ENCODE measurements at regions not wholly inside any gene's neighbourhood (a gene's known extent, or its start where the extent isn't known, plus 50 kb on each side); places are given as distances from the start of the nearest gene placed in this dataset.

DNA sequence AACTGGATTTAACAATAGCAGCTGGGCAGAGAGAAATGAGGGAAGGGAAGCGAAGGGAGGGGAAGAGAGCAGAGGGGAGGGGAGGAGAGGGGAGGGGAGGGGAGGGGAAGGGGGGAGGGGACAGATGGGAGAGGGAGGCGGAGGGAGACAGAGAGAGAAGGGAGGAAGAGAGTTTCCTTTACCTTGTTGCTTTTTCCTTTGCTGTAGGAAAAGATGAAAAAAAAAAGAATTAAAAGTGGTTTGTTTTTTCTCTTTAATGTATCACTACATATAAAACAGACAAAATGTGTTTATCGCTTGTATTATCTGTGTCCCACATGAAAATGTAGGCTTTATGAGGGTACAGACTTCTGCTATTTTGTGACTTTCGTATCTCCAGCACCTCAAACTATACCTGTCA lies 190.4 kb upstream of the KYNU start:
- ATAC-seq (ENCODE audit: low read depth) (no peak), DNase-seq (no peak)
- POLR2A ChIA-PET, result no interaction called here
- Mint-ChIP-seq H3K4me3 (no peak overlapping the region), H3K9me3 (no peaks in the 10 kb centered on the region), H3K27me3 (no peaks in the 10 kb centered on the region), H3K27ac (no peak overlapping the region), H3K4me1 (no peaks in the 10 kb centered on the region), H3K36me3 (no peaks in the 10 kb centered on the region)

DNA sequence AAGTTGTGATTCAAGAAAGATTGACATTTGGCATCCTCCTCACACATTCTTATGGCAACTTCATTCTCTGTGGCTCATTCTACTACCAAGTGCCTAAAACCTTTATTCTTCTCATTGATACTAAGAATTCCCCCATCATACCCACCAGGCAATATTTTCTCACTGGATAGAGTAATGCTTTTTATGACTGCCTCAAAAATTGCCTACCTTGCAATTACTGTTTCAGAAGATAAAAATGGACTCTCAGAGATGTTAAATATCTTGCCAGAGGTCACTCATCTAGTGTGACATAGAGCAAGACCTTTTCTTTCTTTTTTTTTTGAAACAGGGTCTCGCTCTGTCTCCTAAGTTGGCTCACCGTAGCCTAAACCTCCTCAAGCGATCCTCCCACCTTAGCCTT lies 192.8 kb upstream of the KYNU start:
- H3K27me3 Mint-ChIP-seq, result no peaks in the 10 kb centered on the region
- POLR2A ChIA-PET, result no interaction called here
- no peak for DNase-seq
- no peak overlapping the region for H3K4me3 Mint-ChIP-seq
- H3K4me1 Mint-ChIP-seq, result no peaks in the 10 kb centered on the region
- no peak for ATAC-seq (ENCODE audit: low read depth)
- H3K36me3 Mint-ChIP-seq, result no peaks in the 10 kb centered on the region
- H3K27ac Mint-ChIP-seq, result no peak overlapping the region
- no peaks in the 10 kb centered on the region for H3K9me3 Mint-ChIP-seq

DNA sequence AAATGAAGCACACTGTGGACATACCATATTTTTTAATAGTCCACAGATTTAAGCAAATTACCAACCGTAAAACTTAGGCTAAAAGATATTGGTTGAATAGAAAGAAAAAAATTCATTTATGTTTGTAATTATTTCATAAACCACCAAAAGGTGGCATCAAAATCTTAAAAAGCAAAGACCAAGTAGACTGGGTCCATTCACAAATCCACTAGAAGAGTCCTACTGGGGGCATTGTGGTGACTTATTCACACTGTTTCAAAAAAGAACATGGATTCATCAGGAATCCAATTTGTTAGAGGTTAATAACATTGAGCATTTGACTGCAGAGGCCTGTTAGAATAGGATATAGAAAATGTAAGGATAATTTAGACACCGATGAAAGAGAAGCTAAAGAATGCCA lies 194.9 kb upstream of the KYNU start:
- no peaks in the 10 kb centered on the region for H3K36me3 Mint-ChIP-seq
- no peak overlapping the region for H3K27ac Mint-ChIP-seq
- no peak overlapping the region for H3K4me3 Mint-ChIP-seq
- POLR2A ChIA-PET, result no interaction called here
- H3K4me1 Mint-ChIP-seq, result no peaks in the 10 kb centered on the region
- DNase-seq, result no peak
- ATAC-seq (ENCODE audit: low read depth), result no peak
- H3K9me3 Mint-ChIP-seq, result no peaks in the 10 kb centered on the region
- H3K27me3 Mint-ChIP-seq, result no peaks in the 10 kb centered on the region

DNA sequence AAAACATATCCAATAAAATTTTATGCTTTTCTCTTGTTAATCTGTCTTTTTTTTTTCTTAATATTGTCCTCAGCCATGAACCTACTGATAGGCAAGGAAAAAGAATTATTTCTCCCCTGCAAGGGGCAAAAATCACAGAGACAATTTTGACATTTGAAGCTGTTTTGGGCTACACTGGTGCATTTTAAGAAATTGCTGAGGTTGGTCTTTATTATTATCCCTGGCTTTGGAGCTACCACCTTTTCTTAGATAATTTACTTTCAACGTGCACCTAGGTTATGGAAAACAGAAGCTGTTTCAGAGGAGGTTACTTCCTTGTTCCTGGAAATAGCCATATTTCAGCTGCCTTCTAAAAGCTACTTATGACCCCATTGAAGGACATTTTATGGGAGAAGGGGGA lies 195.5 kb upstream of the KYNU start:
- no peaks in the 10 kb centered on the region for H3K36me3 Mint-ChIP-seq
- ATAC-seq (ENCODE audit: low read depth), result no peak
- H3K27me3 Mint-ChIP-seq, result no peaks in the 10 kb centered on the region
- POLR2A ChIA-PET, result no interaction called here
- H3K4me1 Mint-ChIP-seq, result no peaks in the 10 kb centered on the region
- no peak overlapping the region for H3K4me3 Mint-ChIP-seq
- no peak overlapping the region for H3K27ac Mint-ChIP-seq
- H3K9me3 Mint-ChIP-seq, result no peaks in the 10 kb centered on the region
- DNase-seq, result no peak

DNA sequence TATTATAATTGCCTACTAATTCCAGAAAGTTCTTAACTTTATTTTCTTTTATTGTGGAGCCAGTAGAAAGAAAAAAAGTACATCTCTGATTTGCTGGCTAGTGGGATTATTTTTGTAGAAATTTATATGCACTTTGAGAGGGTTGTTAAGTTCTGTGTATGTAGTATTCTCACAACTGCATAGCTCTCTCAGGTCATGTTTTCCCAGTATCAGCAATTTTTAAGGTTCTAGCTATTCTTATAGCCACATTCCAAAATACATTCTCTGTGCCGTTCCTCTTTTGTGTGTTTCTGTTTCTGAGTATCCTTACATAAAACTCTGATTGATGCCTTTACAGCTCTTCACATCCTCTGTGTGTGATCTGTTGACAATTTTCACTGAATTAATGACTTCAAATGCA lies 199.3 kb upstream of the KYNU start:
- no peak overlapping the region for H3K27ac Mint-ChIP-seq
- H3K36me3 Mint-ChIP-seq, result no peaks in the 10 kb centered on the region
- no peak for ATAC-seq (ENCODE audit: low read depth)
- H3K4me1 Mint-ChIP-seq, result no peaks in the 10 kb centered on the region
- no peak for DNase-seq
- no peaks in the 10 kb centered on the region for H3K27me3 Mint-ChIP-seq
- POLR2A ChIA-PET, result no interaction called here
- no peaks in the 10 kb centered on the region for H3K9me3 Mint-ChIP-seq
- no peak overlapping the region for H3K4me3 Mint-ChIP-seq

DNA sequence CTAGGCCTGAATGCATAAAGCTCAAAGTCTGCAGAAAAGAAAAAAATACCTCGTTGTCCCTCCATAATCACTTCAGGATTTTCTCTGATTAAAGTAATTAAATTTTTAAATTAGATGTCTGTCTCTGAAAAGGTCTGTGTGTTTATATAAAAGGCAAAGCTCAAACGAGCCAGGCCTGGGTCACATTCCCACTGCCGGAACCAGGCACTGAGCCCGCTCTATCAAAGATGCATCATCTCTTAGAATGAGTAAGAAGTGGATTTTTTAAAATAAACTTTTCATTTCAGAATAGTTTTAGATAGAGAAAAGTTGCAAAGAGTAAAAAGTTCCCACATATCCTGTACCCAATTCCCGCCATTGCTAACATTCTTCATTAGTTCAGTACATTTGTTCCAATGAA lies 202.1 kb upstream of the KYNU start:
- H3K9me3 Mint-ChIP-seq, result no peaks in the 10 kb centered on the region
- no peak for ATAC-seq (ENCODE audit: low read depth)
- no peaks in the 10 kb centered on the region for H3K36me3 Mint-ChIP-seq
- no peak overlapping the region for H3K4me3 Mint-ChIP-seq
- no peaks in the 10 kb centered on the region for H3K27me3 Mint-ChIP-seq
- no peaks in the 10 kb centered on the region for H3K4me1 Mint-ChIP-seq
- no peak overlapping the region for H3K27ac Mint-ChIP-seq
- POLR2A ChIA-PET, result no interaction called here
- DNase-seq, result no peak

DNA sequence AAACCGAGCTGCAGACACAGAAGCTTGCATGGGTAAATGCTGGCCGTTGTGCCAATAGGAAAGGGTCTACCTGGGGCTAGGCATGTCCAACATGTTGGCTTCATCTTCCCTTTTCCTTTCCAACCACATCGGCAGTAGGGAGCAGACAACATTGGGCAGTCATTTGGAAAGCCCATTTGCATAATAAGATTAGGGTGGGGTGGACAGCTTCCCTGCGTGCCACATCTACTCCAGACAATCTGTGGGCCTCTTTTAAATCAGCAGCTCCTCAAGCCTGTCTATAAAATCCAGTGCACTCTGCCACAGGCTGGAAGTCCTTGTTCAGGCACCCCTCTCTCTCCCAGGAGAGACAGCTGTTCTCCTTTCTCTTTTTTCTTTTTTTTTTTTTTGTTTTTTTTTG lies 203.6 kb upstream of the KYNU start:
- H3K9me3 Mint-ChIP-seq, result no peaks in the 10 kb centered on the region
- ATAC-seq (ENCODE audit: low read depth), result no peak
- H3K4me3 Mint-ChIP-seq, result no peak overlapping the region
- no peaks in the 10 kb centered on the region for H3K4me1 Mint-ChIP-seq
- DNase-seq, result no peak
- POLR2A ChIA-PET, result no interaction called here
- H3K27me3 Mint-ChIP-seq, result no peaks in the 10 kb centered on the region
- H3K27ac Mint-ChIP-seq, result no peak overlapping the region
- no peaks in the 10 kb centered on the region for H3K36me3 Mint-ChIP-seq

DNA sequence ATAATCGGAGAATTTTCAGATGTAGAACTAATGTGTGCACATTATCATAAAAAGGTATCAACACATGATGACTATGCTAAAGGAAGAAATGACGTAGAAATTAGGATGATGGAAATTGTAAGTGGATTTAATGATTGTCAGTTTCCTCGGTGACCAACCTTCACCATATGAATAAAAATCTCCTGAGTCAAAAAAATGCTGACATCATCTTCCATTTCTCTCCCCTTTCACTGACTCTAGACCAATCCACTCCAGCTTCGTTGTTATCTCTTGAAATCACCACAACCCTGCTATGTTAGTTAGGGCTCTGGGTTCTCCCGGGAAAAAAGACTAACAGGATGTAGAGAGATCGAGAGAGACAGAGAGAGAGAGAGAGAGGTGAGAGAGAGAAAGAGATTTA lies 204.8 kb upstream of the KYNU start:
- no peak for DNase-seq
- H3K27ac Mint-ChIP-seq, result no peak overlapping the region
- H3K9me3 Mint-ChIP-seq, result no peaks in the 10 kb centered on the region
- H3K4me3 Mint-ChIP-seq, result no peak overlapping the region
- no peaks in the 10 kb centered on the region for H3K36me3 Mint-ChIP-seq
- H3K4me1 Mint-ChIP-seq, result no peaks in the 10 kb centered on the region
- POLR2A ChIA-PET, result no interaction called here
- ATAC-seq (ENCODE audit: low read depth), result no peak
- no peaks in the 10 kb centered on the region for H3K27me3 Mint-ChIP-seq

DNA sequence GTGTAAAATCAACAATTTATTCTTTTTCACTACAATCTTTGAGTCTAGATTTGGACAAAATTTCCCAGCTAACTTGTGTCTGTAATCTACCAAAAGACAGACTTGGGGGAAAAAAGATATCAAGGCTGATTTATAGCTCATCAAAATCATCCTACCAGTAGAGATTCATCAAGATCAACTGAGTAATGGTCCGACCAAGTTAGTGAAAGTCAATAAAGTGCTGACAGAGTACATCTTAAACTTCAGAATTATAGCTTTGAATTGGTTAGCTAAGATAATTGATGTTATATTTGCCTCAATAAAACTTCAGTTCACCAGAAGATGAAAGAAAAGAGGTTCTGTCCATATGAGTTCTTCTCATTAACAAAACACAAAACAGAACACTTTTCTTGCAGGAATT lies 207.1 kb upstream of the KYNU start:
- Mint-ChIP-seq H3K9me3 (no peaks in the 10 kb centered on the region), H3K4me1 (no peaks in the 10 kb centered on the region)

DNA sequence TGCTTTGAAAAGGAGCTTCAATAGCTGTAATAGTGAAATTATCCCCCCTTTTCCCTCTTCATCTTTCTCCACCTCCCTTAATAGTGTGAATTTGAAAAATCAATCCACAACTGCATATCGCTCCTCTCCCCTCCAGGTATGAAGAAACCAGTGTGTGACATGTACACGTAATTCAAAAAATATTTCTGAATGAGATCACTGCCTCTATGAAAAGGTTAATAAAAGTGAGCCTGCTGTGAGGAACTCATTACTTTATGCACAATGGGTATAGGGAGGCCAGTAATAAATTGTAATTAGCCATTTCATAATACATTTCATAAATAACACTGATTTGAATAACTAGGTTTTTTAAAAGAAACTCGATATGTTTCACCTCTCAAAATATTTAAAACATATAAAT lies 209.0 kb upstream of the KYNU start:
- DNase-seq (no peak), ATAC-seq (ENCODE audit: low read depth) (no peak)
- Mint-ChIP-seq H3K27ac (no peak overlapping the region), H3K36me3 (no peaks in the 10 kb centered on the region), H3K4me1 (no peaks in the 10 kb centered on the region), H3K9me3 (no peaks in the 10 kb centered on the region), H3K27me3 (no peaks in the 10 kb centered on the region), H3K4me3 (no peak overlapping the region)
- POLR2A ChIA-PET, result no interaction called here

More for the DNA sequence above, 207.1 kb upstream of the KYNU start:
- POLR2A ChIA-PET, result no interaction called here
- H3K36me3 Mint-ChIP-seq, result no peaks in the 10 kb centered on the region
- H3K4me3 Mint-ChIP-seq, result no peak overlapping the region
- DNase-seq (no peak), ATAC-seq (ENCODE audit: low read depth) (no peak)
- H3K27me3 Mint-ChIP-seq, result no peaks in the 10 kb centered on the region
- no peak overlapping the region for H3K27ac Mint-ChIP-seq

DNA sequence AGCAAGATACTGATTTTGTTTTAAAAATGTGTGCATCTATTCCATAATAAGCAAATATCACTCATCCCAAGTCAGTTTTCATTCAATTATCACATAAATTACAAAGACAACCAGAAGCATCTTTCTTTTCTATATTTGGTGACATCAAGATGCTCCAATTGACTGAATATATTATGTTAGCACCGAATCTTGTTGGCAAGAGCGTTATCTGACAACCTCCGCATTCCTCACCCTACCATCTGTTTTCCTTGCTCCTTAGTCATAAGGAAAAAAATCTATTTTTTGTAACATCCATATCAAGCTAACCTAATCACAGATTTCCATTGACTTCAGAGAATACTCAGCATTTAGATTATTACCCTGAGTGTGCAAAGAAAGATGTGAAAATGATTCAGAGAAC lies 212.2 kb upstream of the KYNU start:
- ATAC-seq (ENCODE audit: low read depth) (no peak), DNase-seq (no peak)
- no peak overlapping the region for H3K4me3 Mint-ChIP-seq
- no peaks in the 10 kb centered on the region for H3K27me3 Mint-ChIP-seq
- H3K9me3 Mint-ChIP-seq, result no peaks in the 10 kb centered on the region
- H3K36me3 Mint-ChIP-seq, result no peaks in the 10 kb centered on the region
- POLR2A ChIA-PET, result no interaction called here
- no peak overlapping the region for H3K27ac Mint-ChIP-seq
- no peaks in the 10 kb centered on the region for H3K4me1 Mint-ChIP-seq

DNA sequence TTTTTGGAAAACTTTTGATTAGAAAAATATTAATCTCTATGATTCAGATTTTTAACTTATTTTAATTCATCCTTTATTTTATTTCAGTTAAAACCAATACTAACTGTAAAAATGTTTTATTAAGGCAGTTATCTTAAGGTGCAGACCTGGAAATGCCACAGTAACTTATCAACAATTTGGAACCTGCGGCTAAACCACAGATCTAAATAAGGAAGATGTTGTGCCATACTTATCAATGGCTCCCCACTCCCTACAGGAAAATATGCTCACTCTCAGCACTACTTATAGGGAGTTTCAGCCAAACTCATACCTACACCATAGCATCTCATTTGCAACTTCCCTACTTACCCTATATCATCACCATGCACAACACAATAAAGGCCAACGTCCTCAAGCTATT lies 226.9 kb upstream of the KYNU start:
- Mint-ChIP-seq H3K4me3 (no peak overlapping the region), H3K27me3 (no peaks in the 10 kb centered on the region), H3K27ac (no peak overlapping the region), H3K36me3 (no peaks in the 10 kb centered on the region), H3K4me1 (no peaks in the 10 kb centered on the region), H3K9me3 (peaks cover 4% of the 10 kb centered on the region)
- DNase-seq (no peak), ATAC-seq (ENCODE audit: low read depth) (no peak)
- POLR2A ChIA-PET, result no interaction called here

DNA sequence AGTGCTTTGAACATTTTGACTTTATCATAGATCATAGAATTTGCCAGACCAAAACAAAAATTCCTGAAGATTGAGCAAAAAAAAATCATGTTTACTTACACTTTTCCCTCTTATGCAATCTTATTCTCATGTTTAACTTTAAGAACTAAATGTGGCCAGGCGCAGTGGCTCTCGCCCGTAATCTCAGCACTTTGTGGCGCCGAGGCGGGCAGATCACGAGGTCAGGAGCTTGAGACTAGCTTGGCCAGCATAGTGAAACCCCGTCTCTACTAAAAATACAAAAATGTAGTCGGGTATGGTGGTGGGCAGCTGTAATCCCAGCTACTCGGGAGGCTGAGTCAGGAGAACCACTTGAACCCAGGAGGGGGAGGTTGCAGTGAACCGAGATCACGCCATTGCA lies 227.9 kb upstream of the KYNU start:
- no peaks in the 10 kb centered on the region for H3K4me1 Mint-ChIP-seq
- no peaks in the 10 kb centered on the region for H3K27me3 Mint-ChIP-seq
- H3K27ac Mint-ChIP-seq, result no peak overlapping the region
- no peak overlapping the region for H3K4me3 Mint-ChIP-seq
- POLR2A ChIA-PET, result no interaction called here
- no peaks in the 10 kb centered on the region for H3K36me3 Mint-ChIP-seq
- ATAC-seq (ENCODE audit: low read depth), result no peak
- DNase-seq, result no peak
- peaks cover 4% of the 10 kb centered on the region for H3K9me3 Mint-ChIP-seq

DNA sequence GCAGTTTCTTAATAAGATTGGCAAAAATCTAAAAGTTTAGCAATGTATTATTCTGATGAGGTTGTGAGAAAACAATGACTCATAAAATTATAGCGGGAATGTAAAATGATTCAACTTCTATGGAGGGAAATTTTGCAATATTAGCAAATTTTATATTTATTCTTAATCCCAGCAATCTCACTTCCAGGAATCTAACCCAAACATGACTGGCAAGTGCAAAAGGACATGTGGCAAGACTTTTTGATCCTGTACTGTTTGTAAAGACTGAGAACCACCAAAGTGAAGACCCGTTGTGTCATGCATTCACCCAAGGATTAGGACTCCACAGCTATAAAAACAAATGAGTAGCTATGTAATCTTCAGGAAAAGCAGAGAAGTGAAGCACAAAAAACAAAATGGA lies 234.8 kb upstream of the KYNU start:
- no peak overlapping the region for H3K4me3 Mint-ChIP-seq
- no peaks in the 10 kb centered on the region for H3K36me3 Mint-ChIP-seq
- H3K27ac Mint-ChIP-seq, result no peak overlapping the region
- no peaks in the 10 kb centered on the region for H3K27me3 Mint-ChIP-seq
- POLR2A ChIA-PET, result no interaction called here
- DNase-seq (no peak), ATAC-seq (ENCODE audit: low read depth) (no peak)
- H3K9me3 Mint-ChIP-seq, result peaks cover 1% of the 10 kb centered on the region
- no peaks in the 10 kb centered on the region for H3K4me1 Mint-ChIP-seq

DNA sequence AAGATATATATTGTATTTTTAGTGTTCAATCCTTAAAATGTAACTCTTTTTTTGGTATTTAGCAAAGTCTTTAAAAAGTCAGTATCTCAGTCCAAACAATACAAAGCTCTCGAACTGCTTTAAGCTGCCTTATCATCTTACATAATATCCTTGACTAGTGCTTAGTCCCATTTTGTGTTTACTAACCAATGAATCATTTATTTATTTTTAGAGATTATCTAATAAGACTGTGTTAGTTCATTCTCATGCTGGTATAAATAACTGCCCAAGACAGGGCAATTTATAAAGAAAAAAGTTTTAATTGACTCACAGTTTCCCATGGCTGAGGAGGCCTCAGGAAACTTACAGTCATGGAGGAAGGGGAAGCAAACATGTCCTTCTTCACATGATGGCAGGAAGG lies 248.3 kb upstream of the KYNU start:
- ATAC-seq (ENCODE audit: low read depth), result no peak
- Mint-ChIP-seq H3K4me3 (no peak overlapping the region), H3K4me1 (no peaks in the 10 kb centered on the region), H3K27ac (no peak overlapping the region), H3K27me3 (no peaks in the 10 kb centered on the region), H3K36me3 (no peaks in the 10 kb centered on the region), H3K9me3 (peaks cover 2% of the 10 kb centered on the region)
- POLR2A ChIA-PET, result no interaction called here
- no peak for DNase-seq

Measured in activated naive CD8-positive, alpha-beta T cell treated with anti-CD3 and anti-CD28 coated beads, Interleukin-2, amount 10 ng/mL, durations not matched to agents 7 days and 5 days (primary cell).